WTC11 (cell line): ENCODE measurements at regions not wholly inside any gene's neighbourhood (a gene's known extent, or its start where the extent isn't known, plus 50 kb on each side); places are given as distances from the start of the nearest gene placed in this dataset.
"Not testable (repeated sequence)": the region's sequence is repeated elsewhere in the genome, so short reads cannot be mapped to it uniquely, and the experiment has no call there.

Experiments used
- ATAC-seq: fragments of 200-7000 bp; cut with Tn5 transposase; 2 replicates; pipeline ENCODE4 v1.10.0; 2021; ENCODE audit warnings: mild to moderate bottlenecking, moderate library complexity
- CTCF ChIA-PET: fragments of 300-600 bp; sonication (Branson Sonifier 250); formaldehyde crosslinking; loops from one replicate; lab custom pipeline; 2021; ENCODE audit warnings: antibody characterized with exemption; lab: Charles Lee
- POLR2A ChIA-PET: fragments of 350-600 bp; sonication (Branson Sonifier 250); formaldehyde crosslinking; loops from one replicate; lab custom pipeline; 2021; ENCODE audit warnings: antibody characterized with exemption; lab: Charles Lee
- DNase-seq: peaks from one replicate; pipeline ENCODE4 v3.0.0; 2021; ENCODE audit warnings: low spot score
- H3K27ac Mint-ChIP-seq: 2 replicates; pipeline ENCODE4 v1.8.0; 2021; ENCODE audit warnings: mixed read lengths
- H3K27me3 Mint-ChIP-seq: 2 replicates; pipeline ENCODE4 v1.8.0; 2021; ENCODE audit warnings: low read depth, mild to moderate bottlenecking, moderate library complexity, mixed read lengths
- H3K36me3 Mint-ChIP-seq: 2 replicates; pipeline ENCODE4 v1.8.0; 2021; ENCODE audit warnings: mixed read lengths
- H3K4me1 Mint-ChIP-seq: 2 replicates; pipeline ENCODE4 v1.8.0; 2022; ENCODE audit warnings: mixed read lengths
- H3K4me3 Mint-ChIP-seq: 2 replicates; pipeline ENCODE4 v1.8.0; 2021; ENCODE audit warnings: mild to moderate bottlenecking, moderate library complexity, mixed read lengths
- H3K9me3 Mint-ChIP-seq: 2 replicates; pipeline ENCODE4 v1.8.0; 2021; ENCODE audit warnings: mixed read lengths
- ATF1 ChIP-seq: sonication (generic); formaldehyde crosslinking; IDR thresholded peaks from 2 replicates; pipeline ENCODE4 v1.8.1; 2023; ENCODE audit warnings: mild to moderate bottlenecking, moderate library complexity, missing genetic modification reagents
- ESRRA ChIP-seq: sonication (generic); formaldehyde crosslinking; IDR thresholded peaks from 2 replicates; pipeline ENCODE4 v1.8.1; 2022; ENCODE audit warnings: mild to moderate bottlenecking, missing genetic modification reagents, borderline replicate concordance
- ETV6 ChIP-seq: sonication (generic); formaldehyde crosslinking; IDR thresholded peaks from 2 replicates; pipeline ENCODE4 v1.8.1; 2022; ENCODE audit warnings: mild to moderate bottlenecking, missing genetic modification reagents
- JUN ChIP-seq: sonication (generic); formaldehyde crosslinking; IDR thresholded peaks from 2 replicates; pipeline ENCODE4 v1.8.0; 2023; ENCODE audit warnings: mild to moderate bottlenecking, missing genetic modification reagents
- PRRX2 ChIP-seq: fragments of 250-450 bp; sonication (Bioruptor Pico); IDR thresholded peaks from 2 replicates; pipeline ENCODE4 v1.8.0; 2021; ENCODE audit warnings: mild to moderate bottlenecking
- SP1 ChIP-seq: sonication (generic); formaldehyde crosslinking; conservative IDR thresholded peaks from 2 replicates; pipeline ENCODE4 v1.8.1; 2022; ENCODE audit warnings: missing genetic modification reagents
- ZNF138 ChIP-seq: sonication (generic); formaldehyde crosslinking; conservative IDR thresholded peaks from 2 replicates; pipeline ENCODE4 v1.8.1; 2022; ENCODE audit warnings: mild to moderate bottlenecking, moderate library complexity, missing genetic modification reagents
- ZNF219 ChIP-seq: sonication (generic); formaldehyde crosslinking; IDR thresholded peaks from 2 replicates; pipeline ENCODE4 v1.8.0; 2023; ENCODE audit warnings: missing genetic modification reagents, mild to moderate bottlenecking, borderline replicate concordance
- ZNF263 ChIP-seq: sonication (generic); formaldehyde crosslinking; IDR thresholded peaks from 2 replicates; pipeline ENCODE4 v1.8.1; 2022; ENCODE audit warnings: low read depth, mild to moderate bottlenecking, moderate library complexity, missing genetic modification reagents
- TF ChIP-seq, protein P1 (sequence below): fragments of 250-450 bp; sonication (Bioruptor Pico); IDR thresholded peaks from 2 replicates; pipeline ENCODE4 v1.9.0; 2021; ENCODE audit warnings: mild to moderate bottlenecking
- TF ChIP-seq, protein P2 (sequence below): fragments of 250-450 bp; sonication (Bioruptor Pico); IDR thresholded peaks from 2 replicates; pipeline ENCODE4 v2.1.2; 2022; ENCODE audit warnings: mild to moderate bottlenecking, moderate library complexity
- TF ChIP-seq, protein P3 (sequence below): sonication (generic); formaldehyde crosslinking; IDR thresholded peaks from 2 replicates; pipeline ENCODE4 v1.8.0; 2022; ENCODE audit warnings: mild to moderate bottlenecking, missing genetic modification reagents
- TF ChIP-seq, protein P4 (sequence below): sonication (generic); formaldehyde crosslinking; IDR thresholded peaks from 2 replicates; pipeline ENCODE4 v1.8.0; 2022; ENCODE audit warnings: missing genetic modification reagents

DNA sequence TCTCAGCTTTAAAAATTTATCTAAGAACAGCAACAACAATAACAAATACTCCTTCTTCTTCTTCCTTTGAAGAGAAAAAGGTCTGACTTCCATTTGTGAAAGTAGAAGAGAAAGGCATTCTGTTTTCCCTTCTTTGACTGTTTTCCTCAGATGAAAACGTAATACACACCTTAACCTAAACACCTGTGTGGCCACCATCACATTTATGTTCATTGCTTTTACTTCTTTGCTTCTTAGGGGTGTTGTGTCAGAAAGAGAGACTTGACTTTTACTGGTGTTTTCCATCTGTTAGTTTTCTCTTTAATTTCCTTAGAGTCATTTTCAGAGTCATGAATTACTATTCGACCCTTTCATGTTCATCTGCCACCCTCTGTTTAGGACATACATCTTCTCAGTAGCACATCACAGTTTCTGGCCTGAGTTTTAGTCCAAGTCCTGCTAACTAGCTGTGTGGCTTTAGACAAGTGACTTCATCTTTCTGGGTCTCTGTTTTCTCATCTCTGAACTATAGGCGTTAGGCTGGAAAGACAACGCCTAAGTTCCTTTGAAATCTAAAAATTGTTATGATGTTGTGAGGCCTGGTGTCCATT lies 283.8 kb downstream of the GATA3 start:
- H3K27me3 Mint-ChIP-seq: peaks cover 4% of the 10 kb centered on the region
- 0 out of 2 replicates have a peak, but pooled peaks cover 3% of the 10 kb centered on the region for H3K9me3 Mint-ChIP-seq
- no peaks in the 10 kb centered on the region for H3K36me3 Mint-ChIP-seq
- no peak overlapping the region for H3K27ac Mint-ChIP-seq
- no peak for ATAC-seq
- DNase-seq: no peak
- H3K4me3 Mint-ChIP-seq: no peak overlapping the region
- TF ChIP-seq ESRRA (CRISPR knock-in tag): no peak
- TF ChIP-seq, all 79 proteins: peak for 0
- peaks cover 11% of the 10 kb centered on the region for H3K4me1 Mint-ChIP-seq
- POLR2A ChIA-PET: no interaction called here
- CTCF ChIA-PET: no interaction called here

DNA sequence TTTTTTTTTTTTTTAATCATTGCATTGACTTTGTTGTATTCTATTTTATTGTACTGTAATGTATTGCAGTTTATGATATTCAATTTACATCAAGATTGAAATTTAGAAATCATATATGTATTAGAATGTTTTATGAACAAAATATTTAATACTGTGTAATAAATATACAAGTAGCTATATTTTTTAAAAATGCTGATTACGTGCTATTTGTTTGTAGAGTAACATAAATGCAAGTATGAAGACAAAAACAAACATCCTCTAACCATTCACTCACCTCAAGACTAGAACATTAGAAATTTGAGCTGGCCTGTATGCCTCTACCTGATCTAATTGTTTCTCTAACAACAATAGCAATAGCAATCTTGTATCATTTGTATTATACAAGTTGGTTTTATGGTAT lies 290.3 kb downstream of the GATA3 start:
- peaks cover 11% of the 10 kb centered on the region for H3K9me3 Mint-ChIP-seq
- ChIA-PET CTCF (no interaction called here), POLR2A (interaction anchor here (0.7 to 0.9 kb wide), 2 partner anchors 497 to 541 kb away, joined by 3 to 4 read pairs; no protein-coding TSS in a partner anchor)
- H3K27me3 Mint-ChIP-seq: no peaks in the 10 kb centered on the region
- H3K36me3 Mint-ChIP-seq: no peaks in the 10 kb centered on the region
- ATAC-seq (no peak), DNase-seq (no peak)
- TF ChIP-seq ZNF138 (CRISPR knock-in tag): no peak
- no peak for TF ChIP-seq PRRX2
- no peak for TF ChIP-seq JUN (CRISPR knock-in tag)
- TF ChIP-seq ZNF263 (CRISPR knock-in tag): no peak
- TF ChIP-seq, protein P1, sequence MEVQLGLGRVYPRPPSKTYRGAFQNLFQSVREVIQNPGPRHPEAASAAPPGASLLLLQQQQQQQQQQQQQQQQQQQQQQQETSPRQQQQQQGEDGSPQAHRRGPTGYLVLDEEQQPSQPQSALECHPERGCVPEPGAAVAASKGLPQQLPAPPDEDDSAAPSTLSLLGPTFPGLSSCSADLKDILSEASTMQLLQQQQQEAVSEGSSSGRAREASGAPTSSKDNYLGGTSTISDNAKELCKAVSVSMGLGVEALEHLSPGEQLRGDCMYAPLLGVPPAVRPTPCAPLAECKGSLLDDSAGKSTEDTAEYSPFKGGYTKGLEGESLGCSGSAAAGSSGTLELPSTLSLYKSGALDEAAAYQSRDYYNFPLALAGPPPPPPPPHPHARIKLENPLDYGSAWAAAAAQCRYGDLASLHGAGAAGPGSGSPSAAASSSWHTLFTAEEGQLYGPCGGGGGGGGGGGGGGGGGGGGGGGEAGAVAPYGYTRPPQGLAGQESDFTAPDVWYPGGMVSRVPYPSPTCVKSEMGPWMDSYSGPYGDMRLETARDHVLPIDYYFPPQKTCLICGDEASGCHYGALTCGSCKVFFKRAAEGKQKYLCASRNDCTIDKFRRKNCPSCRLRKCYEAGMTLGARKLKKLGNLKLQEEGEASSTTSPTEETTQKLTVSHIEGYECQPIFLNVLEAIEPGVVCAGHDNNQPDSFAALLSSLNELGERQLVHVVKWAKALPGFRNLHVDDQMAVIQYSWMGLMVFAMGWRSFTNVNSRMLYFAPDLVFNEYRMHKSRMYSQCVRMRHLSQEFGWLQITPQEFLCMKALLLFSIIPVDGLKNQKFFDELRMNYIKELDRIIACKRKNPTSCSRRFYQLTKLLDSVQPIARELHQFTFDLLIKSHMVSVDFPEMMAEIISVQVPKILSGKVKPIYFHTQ (CRISPR knock-in tag): no peak
- TF ChIP-seq, protein P2, sequence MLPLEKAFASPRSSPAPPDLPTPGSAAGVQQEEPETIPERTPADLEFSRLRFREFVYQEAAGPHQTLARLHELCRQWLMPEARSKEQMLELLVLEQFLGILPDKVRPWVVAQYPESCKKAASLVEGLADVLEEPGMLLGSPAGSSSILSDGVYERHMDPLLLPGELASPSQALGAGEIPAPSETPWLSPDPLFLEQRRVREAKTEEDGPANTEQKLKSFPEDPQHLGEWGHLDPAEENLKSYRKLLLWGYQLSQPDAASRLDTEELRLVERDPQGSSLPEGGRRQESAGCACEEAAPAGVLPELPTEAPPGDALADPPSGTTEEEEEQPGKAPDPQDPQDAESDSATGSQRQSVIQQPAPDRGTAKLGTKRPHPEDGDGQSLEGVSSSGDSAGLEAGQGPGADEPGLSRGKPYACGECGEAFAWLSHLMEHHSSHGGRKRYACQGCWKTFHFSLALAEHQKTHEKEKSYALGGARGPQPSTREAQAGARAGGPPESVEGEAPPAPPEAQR (CRISPR knock-in tag): no peak
- no peak for TF ChIP-seq ETV6
- no peak overlapping the region for H3K27ac Mint-ChIP-seq
- peaks cover 17% of the 10 kb centered on the region for H3K4me1 Mint-ChIP-seq
- H3K4me3 Mint-ChIP-seq: no peak overlapping the region

DNA sequence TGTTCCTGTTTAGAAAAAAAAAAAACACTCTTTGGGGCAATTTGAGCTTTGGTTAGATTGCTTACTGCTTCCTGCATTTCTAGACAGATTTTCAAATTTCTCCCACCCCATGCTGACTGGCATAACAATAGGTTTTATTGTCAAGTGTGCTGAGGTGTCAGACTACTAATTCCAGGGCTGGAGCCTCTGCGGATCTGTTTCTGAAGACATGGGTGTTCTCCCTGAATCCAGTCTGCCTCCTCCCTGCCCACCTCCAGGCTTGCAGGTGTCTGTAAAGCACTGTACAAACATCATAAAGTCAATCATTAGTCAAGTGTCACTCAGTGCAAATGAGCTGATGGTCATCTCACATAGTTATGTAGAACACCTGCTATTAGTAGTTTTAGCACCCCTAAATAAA lies 292.4 kb downstream of the GATA3 start:
- no peaks in the 10 kb centered on the region for H3K36me3 Mint-ChIP-seq
- peak; percentile 74 for ATAC-seq
- peak; percentile 14 for DNase-seq
- no peak overlapping the region for H3K4me3 Mint-ChIP-seq
- peaks cover 25% of the 10 kb centered on the region for H3K4me1 Mint-ChIP-seq
- TF ChIP-seq, protein P3, sequence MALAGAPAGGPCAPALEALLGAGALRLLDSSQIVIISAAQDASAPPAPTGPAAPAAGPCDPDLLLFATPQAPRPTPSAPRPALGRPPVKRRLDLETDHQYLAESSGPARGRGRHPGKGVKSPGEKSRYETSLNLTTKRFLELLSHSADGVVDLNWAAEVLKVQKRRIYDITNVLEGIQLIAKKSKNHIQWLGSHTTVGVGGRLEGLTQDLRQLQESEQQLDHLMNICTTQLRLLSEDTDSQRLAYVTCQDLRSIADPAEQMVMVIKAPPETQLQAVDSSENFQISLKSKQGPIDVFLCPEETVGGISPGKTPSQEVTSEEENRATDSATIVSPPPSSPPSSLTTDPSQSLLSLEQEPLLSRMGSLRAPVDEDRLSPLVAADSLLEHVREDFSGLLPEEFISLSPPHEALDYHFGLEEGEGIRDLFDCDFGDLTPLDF (CRISPR knock-in tag): no peak
- no peak for TF ChIP-seq ATF1 (CRISPR knock-in tag)
- no peak for TF ChIP-seq ZNF219 (CRISPR knock-in tag)
- TF ChIP-seq, protein P4, sequence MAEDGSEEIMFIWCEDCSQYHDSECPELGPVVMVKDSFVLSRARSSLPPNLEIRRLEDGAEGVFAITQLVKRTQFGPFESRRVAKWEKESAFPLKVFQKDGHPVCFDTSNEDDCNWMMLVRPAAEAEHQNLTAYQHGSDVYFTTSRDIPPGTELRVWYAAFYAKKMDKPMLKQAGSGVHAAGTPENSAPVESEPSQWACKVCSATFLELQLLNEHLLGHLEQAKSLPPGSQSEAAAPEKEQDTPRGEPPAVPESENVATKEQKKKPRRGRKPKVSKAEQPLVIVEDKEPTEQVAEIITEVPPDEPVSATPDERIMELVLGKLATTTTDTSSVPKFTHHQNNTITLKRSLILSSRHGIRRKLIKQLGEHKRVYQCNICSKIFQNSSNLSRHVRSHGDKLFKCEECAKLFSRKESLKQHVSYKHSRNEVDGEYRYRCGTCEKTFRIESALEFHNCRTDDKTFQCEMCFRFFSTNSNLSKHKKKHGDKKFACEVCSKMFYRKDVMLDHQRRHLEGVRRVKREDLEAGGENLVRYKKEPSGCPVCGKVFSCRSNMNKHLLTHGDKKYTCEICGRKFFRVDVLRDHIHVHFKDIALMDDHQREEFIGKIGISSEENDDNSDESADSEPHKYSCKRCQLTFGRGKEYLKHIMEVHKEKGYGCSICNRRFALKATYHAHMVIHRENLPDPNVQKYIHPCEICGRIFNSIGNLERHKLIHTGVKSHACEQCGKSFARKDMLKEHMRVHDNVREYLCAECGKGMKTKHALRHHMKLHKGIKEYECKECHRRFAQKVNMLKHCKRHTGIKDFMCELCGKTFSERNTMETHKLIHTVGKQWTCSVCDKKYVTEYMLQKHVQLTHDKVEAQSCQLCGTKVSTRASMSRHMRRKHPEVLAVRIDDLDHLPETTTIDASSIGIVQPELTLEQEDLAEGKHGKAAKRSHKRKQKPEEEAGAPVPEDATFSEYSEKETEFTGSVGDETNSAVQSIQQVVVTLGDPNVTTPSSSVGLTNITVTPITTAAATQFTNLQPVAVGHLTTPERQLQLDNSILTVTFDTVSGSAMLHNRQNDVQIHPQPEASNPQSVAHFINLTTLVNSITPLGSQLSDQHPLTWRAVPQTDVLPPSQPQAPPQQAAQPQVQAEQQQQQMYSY: peak; percentile 49
- no peak for TF ChIP-seq SP1
- TF ChIP-seq, all 79 proteins: peak for 1
- Mint-ChIP-seq H3K9me3 (peaks cover 8% of the 10 kb centered on the region), H3K27me3 (no peaks in the 10 kb centered on the region), H3K27ac (no peak overlapping the region)
- ChIA-PET CTCF (interaction anchor here (0.6 kb wide), 1 partner anchor 482 kb away, joined by 3 read pairs; no protein-coding TSS in a partner anchor), POLR2A (interaction anchor here (0.7 kb wide), 1 partner anchor 234 kb away, joined by 6 read pairs; no protein-coding TSS in a partner anchor)

DNA sequence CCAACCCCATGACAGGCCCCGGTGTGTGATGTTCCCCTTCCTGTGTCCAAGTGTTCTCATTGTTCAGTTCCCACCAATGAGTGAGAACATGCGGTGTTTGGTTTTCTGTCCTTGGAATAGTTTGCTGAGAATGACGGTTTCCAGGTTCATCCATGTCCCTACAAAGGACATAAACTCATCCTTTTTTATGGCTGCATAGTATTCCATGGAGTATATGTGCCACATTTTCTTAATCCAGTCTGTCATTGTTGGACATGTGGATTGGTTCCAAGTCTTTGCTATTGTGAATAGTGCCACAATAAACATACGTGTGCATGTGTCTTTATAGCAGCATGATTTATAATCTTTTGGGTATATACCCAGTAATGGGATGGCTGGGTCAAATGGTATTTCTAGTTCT lies 293.1 kb downstream of the GATA3 start:
- ATAC-seq, H3K27ac Mint-ChIP-seq, H3K36me3 Mint-ChIP-seq, DNase-seq, H3K27me3 Mint-ChIP-seq, H3K4me3 Mint-ChIP-seq, POLR2A ChIA-PET, H3K9me3 Mint-ChIP-seq: not testable (repeated sequence)
- H3K4me1 Mint-ChIP-seq: peaks cover 25% of the 10 kb centered on the region
- CTCF ChIA-PET: interaction anchor here (0.6 kb wide), 1 partner anchor 482 kb away, joined by 3 read pairs; no protein-coding TSS in a partner anchor
